Uterus (tissue), 2 donors: ENCODE measurements at regions not wholly inside any gene's neighbourhood (a gene's known extent, or its start where the extent isn't known, plus 50 kb on each side); places are given as distances from the start of the nearest gene placed in this dataset.

Source experiments
- POLR2A ChIP-seq, 2 donors: fragments of 450-650 bp; IDR thresholded peaks; one replicate each; pipeline ENCODE4 v1.6.1; 2016; ENCODE audit warnings: antibody characterized with exemption in 2 of 2, mild to moderate bottlenecking in 1 of 2, moderate library complexity in 1 of 2
- TF ChIP-seq, protein P1 (sequence below), 4 experiments: fragments of 200-600 bp in 2 of 4; fragments of 450-650 bp in 2 of 4; sonication (generic) in 2 of 4; IDR thresholded peaks; one replicate each; pipeline ENCODE4 v1.5.1; 2016 to 2019; ENCODE audit warnings: antibody characterized with exemption in 4 of 4, mild to moderate bottlenecking in 2 of 4, moderate library complexity in 1 of 4

DNA sequence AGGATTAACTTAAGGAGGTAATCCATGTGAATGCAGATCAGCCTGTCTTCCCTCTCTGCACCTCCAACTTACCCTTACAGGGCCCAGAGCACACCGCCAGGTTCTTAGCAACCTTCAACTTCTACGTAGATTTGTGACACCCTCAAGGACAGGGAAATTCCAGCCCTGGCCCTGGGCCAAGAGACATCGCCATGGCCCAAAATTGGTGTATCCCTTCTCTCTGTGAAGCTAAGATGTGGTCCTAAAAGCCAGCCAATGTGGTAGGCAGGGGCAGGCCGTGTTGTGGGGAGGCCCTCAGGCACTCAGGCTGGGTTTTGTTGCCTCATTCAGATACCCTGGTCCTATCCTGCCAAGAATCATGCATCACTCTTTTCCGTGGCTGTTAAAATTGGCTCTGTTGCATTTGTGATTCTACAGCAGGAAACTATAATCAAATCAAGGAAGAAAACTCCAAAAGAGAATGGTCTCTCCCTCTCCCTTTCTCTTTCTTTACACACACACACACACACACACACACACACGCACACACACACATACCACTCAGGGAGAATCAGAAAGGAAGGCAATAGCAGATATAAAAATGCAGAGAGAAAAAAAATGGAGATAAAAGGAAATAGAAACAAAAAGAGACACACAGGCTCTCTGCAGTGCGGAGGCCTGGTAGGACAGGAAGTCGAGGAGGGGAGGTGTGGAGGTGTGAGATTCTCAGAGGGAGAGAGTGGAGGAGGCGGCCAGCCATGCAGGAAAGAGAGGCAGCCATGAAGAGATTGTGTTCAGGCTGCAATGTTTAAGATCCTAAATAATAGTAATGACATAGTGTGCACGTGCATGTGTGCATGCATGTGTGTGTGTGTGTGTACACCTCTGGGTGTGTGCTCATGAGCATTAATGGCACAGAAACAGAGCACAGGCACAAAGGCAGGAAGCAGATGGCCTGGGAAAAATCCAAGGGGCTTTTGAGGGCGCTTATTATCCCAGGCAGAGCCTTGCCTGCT lies 201.8 kb upstream of the LRFN2 start:
- TF ChIP-seq, protein P1, sequence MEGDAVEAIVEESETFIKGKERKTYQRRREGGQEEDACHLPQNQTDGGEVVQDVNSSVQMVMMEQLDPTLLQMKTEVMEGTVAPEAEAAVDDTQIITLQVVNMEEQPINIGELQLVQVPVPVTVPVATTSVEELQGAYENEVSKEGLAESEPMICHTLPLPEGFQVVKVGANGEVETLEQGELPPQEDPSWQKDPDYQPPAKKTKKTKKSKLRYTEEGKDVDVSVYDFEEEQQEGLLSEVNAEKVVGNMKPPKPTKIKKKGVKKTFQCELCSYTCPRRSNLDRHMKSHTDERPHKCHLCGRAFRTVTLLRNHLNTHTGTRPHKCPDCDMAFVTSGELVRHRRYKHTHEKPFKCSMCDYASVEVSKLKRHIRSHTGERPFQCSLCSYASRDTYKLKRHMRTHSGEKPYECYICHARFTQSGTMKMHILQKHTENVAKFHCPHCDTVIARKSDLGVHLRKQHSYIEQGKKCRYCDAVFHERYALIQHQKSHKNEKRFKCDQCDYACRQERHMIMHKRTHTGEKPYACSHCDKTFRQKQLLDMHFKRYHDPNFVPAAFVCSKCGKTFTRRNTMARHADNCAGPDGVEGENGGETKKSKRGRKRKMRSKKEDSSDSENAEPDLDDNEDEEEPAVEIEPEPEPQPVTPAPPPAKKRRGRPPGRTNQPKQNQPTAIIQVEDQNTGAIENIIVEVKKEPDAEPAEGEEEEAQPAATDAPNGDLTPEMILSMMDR (IDR thresholded peaks at IDR 0.05), result no peak
- TF ChIP-seq POLR2A (IDR thresholded peaks at IDR 0.05), result no peak
